Activated effector memory CD4-positive, alpha-beta T cell treated with Interleukin-2 at 50 U/mL for 16 hours (primary cell): ENCODE measurements at regions not wholly inside any gene's neighbourhood (a gene's known extent, or its start where the extent isn't known, plus 50 kb on each side); places are given as distances from the start of the nearest gene placed in this dataset.
"Not testable (repeated sequence)": the region's sequence is repeated elsewhere in the genome, so short reads cannot be mapped to it uniquely, and the experiment has no call there.

Experiments used
- DNase-seq: peaks from one replicate; pipeline ENCODE4 v3.0.0-alpha.2; 2020

- no peak for DNase-seq
Observed at GRCh38 chr5:17896605-17897004, 262.3 kb downstream of the TAF11L14 start.

DNA sequence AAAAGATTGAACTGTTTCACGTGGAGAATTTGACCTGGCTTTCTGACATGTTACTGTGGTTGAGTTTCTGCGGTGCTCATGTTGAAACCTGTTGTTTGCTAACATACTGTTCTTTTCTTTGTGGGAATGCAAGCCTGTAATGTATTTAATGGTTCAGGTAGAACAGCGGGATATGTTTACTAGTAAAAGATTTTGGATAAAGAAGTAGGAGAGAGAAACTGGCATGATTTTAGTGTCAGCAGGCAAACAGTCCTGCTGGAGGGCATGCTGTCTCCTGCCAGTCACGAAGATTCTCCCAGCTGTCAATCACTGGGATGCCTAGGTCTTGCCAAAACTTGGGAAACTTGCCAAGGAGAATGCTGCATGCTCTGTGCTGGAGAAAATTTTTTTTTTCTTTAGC, 263.5 kb downstream of the TAF11L14 start:
- DNase-seq: no peak

GRCh38 chr5:17898766-17899165, 264.5 kb downstream of the TAF11L14 start:
- DNase-seq: no peak

DNA sequence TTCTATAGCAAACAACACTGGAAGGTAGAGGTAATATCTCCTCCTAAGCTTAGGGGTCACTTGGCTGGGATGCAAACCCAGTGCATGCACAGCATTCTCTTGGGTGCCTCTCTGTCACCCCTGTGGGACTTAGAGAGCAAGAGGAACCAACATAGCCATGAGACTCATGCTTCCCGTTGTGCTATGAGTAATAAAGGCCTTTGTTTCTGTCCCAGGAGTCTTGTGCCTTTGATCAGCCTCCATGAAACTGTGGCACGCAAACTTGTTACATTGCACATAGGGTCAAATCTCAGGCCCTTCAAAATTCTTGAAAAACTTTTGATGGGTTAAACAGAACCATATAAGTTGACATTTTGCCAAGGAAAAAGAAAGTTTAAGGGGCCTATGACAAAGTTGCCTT, 272.8 kb downstream of the TAF11L14 start:
- DNase-seq: no peak

DNA sequence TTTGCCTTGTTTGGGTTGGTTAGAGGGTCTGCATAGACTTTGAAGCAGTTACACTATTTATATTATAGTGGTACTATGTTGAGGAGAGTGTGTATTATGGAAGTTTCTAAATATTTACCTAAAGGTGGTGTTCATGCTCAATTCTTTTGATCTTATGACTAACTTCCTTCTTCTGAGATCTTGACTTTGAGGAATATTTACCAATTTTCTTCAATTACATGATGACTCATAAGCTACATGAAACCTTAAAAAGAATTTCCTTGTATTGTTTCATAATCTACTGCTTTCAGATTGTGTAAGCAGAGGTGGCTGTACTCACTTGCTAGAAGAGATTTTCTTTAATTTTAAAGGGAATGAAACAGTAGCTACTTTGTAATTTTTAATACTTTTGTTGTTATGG, 276.1 kb downstream of the TAF11L14 start:
- no peak for DNase-seq

- no peak for DNase-seq
Observed at GRCh38 chr5:17912794-17913193, 278.5 kb downstream of the TAF11L14 start.

DNA sequence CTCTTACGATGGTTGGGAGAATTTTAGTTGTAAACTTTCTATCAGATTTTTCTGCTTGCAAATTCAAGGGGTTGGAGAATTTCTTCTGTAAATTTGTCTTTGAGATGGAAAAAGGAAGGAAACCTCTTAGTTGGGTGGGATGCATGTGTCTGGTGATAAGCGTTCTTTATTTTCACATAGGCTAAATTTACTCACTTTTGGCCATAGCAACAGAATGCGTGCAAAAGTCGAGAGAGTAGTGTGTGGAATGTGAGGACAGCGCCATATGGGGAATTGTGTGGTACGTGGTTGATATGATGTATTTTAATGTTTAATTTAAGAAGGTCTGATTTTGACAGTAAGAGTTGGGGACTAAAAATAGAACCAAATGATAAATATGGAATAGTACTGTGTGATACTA, 282.2 kb downstream of the TAF11L14 start:
- DNase-seq: no peak

DNA sequence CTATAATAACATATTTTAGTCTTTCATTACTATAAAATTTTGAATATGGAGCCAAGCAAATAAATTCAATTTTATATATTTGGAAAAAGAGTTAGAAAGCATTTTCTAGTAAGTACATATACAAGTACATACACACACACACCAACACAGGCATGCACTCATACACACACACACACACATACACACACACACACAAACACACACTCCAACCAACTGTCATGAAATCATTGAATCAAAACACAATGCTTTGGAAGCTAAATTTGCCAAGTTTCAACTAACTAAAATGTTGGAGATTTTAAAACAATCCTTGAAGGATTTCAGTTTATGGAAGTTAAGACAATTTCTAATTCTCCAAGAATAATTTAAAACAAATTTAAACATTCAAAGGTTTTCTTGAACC, 283.2 kb downstream of the TAF11L14 start:
- DNase-seq: no peak

DNA sequence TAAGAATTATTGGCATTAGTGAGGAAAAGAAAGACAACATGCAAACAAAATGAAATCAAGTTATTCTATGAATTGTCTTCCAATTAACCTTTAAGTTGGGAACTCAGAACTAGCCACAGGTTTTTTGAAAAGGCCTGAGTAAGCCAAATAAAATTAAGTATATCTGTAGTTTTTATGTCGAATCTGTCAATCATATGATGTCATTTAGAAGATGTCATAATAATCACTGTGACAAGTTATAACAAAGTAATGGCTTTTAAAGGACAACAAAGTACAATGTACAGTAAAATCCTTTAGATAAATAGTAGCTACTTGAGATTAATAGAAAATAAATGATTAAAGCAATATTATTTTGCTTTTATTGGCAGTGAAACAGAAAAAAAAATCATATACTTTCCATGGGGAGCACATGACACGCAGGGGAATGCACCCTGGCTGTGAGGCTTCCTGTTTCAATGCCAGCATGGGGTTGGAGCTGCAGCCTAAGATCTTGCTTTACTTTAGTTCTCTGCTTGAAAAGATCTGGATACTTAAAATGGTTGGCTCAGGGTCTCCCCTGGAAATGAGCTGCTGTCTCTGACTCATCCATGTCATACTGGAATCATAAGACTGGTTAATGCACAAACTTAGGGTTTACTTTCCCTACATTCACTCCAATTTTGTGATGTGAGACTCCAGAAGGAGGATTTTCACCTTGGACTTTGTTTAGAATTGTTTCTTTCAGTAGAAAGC, 284.3 kb downstream of the TAF11L14 start:
- DNase-seq: no peak

DNA sequence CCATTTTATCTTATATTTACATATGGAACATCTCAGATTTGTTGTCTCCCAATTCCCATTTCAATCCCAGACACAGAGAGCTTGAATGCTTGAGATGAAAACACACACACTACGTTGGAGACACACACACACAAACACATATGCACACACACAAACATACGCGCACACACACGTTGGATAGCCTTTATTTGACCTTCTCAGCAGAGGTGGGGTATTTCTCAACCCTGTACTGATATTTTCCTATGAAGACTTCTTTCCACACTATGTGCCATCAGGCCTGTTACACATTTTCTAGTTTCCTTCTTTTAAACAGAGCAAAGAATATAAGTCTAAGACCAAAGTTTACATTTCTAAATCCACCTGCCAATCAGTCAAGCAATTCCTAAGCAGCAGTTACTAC, 291.0 kb downstream of the TAF11L14 start:
- DNase-seq: no peak

GRCh38 chr5:17928581-17928981, 294.3 kb downstream of the TAF11L14 start:
- no peak for DNase-seq

GRCh38 chr5:17929171-17929570, 294.9 kb downstream of the TAF11L14 start:
- no peak for DNase-seq

DNA sequence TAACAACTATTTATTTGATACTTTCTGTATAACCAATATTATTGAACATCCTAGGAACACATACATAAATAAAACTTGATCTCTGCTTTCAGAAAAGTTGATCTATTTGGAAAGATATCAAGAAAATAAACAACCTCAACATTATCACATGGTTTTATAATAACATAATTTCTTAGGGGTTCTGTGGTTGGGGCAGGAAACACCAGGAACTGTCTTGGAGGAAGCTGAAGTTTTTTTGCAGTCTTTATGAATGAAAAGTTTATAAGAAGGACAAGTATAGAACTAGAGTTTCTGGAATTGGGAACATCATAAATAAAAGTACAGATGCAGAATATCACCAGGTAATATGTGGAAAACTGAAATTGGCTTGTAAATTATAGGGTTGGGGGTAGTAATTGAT, 296.1 kb downstream of the TAF11L14 start:
- DNase-seq: no peak

GRCh38 chr5:17944046-17944445, 309.8 kb downstream of the TAF11L14 start:
- no peak for DNase-seq

- no peak for DNase-seq
Observed at GRCh38 chr5:17947029-17947428, 312.8 kb downstream of the TAF11L14 start.

DNA sequence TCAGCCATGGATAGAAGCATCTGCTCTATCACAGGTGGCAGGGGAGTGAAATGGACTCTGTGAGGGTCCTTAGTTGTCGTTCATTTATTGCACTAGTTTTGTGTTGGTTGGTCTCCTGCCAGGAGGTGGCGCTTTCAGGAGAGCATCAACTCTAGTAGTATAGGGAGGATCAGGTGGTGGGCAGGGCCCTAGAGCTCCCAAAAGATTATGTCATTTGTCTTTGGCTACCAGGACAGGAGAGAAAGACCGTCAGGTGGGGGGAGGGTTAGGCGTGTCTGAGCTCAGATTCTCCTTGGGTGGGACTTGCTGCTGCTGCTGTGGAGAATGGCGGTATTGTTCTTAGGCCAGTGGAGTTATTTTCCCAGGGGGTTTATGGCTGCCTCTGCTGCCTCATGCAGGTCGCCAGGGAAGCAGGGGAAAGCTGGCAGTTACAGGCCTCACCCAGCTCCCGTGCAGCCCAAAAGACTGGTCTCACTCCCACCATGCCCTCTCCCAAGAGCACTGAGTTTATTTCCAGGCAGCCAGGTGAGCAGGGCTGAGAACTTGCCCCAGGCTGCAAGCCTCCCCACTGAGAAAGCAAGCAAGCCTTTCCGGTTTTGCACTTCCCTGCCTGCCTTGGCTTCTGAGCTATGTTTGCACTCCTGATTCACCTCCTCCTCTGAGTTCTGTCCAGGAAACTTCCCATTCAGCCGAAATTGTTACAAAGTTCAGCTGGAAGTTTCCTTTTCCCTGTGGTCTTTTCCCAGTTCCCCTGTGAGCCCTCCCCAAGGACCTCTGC, 317.3 kb downstream of the TAF11L14 start:
- DNase-seq: no peak

DNA sequence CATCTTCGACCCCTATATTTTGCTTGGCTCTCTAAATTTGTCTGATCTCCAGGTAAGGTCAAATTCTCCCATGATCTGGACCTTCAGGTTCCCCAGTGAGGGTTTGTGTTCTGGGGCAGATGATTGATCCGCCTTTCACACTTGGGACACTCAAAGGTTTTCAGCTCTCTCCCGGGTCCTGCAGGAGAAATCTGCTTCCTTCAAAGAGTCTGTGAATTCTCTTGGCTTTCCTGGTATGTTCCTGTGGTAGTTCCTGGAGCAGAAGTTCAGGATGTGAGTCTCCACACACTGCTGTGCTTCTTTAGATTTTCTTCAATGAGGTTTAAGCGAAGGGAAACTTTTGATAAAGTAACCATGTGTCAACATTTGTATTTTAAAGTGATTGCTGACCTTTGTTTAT, 318.0 kb downstream of the TAF11L14 start:
- no peak for DNase-seq

DNA sequence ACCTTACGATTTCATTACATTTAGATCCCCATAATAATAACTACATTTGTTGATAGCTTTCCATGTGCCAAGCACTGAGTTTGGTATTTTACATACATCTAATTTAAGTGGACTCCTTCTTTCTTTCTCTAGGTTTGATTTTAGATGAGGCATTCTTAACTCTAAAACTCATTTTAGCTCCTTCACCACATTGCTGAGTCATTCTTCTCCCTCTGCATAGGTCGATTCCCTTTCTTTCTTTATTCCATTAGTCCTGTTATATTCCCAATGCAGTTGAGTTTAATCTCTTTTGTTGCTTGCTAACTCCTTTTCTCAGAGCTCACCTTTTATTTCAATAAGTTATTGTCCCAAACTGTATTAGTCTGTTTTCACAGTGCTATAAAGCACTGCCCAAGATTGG, 329.8 kb downstream of the TAF11L14 start:
- DNase-seq: no peak

DNA sequence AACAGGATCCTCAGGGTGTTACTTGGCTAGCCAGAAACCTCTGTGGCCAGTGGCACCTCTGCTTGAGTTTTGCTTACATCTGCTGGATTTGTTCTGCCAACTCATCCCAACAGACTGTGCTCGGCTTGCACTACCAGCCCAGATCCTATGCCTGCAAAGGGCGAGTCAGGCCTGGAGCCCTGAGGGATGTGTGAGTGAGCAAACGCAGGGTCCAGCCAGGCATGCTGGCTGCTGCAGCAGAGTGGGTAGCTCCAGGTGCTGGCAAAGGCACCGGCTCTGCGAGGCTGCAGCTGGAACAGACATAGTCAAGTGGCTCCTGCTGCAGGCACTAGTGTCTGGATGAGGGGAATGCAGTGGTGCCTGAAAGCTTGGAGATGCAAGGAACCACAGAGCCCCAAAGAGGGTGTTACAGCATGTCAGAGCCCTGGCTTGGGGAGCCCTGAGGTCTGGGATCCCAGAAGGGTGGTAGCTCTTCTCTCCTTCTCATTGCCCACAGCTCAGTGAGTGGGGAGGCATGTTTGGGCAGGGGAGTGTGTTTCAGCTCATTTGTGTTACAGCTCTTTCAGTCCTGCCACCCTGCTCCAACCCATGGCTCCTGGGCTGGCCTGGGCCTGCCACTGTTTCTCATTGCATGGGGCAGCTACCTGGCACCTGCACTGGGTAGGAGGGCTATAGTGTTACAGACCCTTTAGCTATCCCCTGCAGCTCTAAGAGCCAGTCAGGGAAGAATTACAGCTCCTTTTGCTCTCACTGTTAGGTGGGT, 332.6 kb downstream of the TAF11L14 start:
- DNase-seq: no peak

GRCh38 chr5:17976404-17976803, 342.1 kb downstream of the TAF11L14 start:
- DNase-seq: no peak

DNA sequence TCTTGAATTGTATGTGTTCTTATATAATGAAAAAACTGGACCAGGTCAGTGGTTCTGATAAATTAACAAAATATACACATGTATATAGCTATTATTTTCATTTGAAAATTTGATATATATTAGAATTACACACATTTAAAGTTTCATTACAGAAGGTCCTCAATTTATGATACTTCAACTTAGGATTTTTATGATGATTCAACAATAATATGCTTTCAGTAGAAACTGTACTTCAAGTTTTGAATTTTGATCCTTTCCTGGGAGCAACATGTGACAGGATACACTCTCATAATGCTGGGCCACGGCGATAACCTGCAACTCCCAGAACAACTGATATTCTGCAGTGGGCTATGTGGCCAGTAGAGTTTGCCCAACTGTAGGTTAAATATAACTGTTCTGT, 344.7 kb downstream of the TAF11L14 start:
- no peak for DNase-seq

GRCh38 chr5:17982626-17983025, 348.4 kb downstream of the TAF11L14 start:
- not testable (repeated sequence) for DNase-seq

DNA sequence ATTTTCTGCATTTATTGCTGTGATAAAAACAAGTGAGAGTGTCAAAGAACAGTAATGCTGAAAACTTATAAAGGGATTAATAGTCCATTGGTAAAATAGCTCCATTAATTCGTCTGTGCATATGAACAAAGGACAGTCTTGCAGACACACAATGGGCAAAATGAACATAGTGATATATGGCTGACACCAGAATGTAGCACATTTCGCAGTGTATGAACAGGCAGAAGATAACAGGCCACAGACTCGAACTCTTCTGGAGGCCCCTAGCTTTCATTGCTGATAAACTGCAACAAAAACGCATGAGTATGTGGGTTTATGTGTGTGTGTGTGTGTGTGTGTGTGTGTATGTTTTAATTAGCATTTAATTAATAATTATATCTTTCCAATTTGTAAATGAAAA, 354.8 kb downstream of the TAF11L14 start:
- no peak for DNase-seq
